ENCODE measurements at regions not wholly inside any gene's neighbourhood (a gene's known extent, or its start where the extent isn't known, plus 50 kb on each side); places are given as distances from the start of the nearest gene placed in this dataset.

GRCh38 chr9:126031116-126031515 lies 283.9 kb downstream of the PBX3 start:
- no peak for TF ChIP-seq CTCF (conservative IDR thresholded peaks at IDR 0.05; ENCODE audit: low read depth, low read length)
- no peak for TF ChIP-seq EZH2 (IDR thresholded peaks at IDR 0.05; ENCODE audit: borderline replicate concordance, low read depth, low read length, poor library complexity, severe bottlenecking)
